ENCODE measurements at regions not wholly inside any gene's neighbourhood (a gene's known extent, or its start where the extent isn't known, plus 50 kb on each side); places are given as distances from the start of the nearest gene placed in this dataset.

- peaks cover 25% of the 10 kb centered on the region for H3K4me1 Mint-ChIP-seq
- TF ChIP-seq, protein P1, sequence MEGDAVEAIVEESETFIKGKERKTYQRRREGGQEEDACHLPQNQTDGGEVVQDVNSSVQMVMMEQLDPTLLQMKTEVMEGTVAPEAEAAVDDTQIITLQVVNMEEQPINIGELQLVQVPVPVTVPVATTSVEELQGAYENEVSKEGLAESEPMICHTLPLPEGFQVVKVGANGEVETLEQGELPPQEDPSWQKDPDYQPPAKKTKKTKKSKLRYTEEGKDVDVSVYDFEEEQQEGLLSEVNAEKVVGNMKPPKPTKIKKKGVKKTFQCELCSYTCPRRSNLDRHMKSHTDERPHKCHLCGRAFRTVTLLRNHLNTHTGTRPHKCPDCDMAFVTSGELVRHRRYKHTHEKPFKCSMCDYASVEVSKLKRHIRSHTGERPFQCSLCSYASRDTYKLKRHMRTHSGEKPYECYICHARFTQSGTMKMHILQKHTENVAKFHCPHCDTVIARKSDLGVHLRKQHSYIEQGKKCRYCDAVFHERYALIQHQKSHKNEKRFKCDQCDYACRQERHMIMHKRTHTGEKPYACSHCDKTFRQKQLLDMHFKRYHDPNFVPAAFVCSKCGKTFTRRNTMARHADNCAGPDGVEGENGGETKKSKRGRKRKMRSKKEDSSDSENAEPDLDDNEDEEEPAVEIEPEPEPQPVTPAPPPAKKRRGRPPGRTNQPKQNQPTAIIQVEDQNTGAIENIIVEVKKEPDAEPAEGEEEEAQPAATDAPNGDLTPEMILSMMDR (conservative IDR thresholded peaks at IDR 0.05) = no peak
- no peaks in the 10 kb centered on the region for H3K9me3 Mint-ChIP-seq
- H3K4me3 Mint-ChIP-seq = no peak overlapping the region
- H3K27me3 Mint-ChIP-seq (ENCODE audit: low read depth) = no peaks in the 10 kb centered on the region
- DNase-seq (ENCODE audit: low read depth, low spot score) = no peak
- no peak overlapping the region for H3K27ac Mint-ChIP-seq (ENCODE audit: unreplicated experiment)
- H3K36me3 Mint-ChIP-seq (ENCODE audit: low read depth) = no peaks in the 10 kb centered on the region
These were observed 103.3 kb upstream of the EPHA4 start for GRCh38 chr2:221675201-221675908.

DNA sequence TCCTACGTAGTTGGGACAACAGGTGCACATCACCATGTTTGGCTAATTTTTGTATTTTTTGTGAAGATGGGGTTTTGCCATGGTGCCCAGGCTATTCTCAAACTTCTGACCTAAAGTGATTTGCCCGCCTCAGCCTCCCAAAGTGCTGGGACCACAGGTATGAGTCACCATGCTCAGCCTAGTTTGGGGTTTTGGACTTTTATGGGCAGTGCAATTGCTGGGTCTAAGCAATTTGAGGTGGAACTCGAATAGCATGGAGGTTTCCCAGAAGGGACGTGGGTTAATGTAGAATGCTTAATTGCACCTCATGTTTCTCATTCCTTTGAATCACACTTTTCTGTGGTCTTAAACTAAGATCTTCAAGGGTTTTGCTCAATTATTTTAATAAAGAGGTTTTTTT is 102.3 kb upstream of the EPHA4 start:
- Mint-ChIP-seq H3K4me1 (peaks cover 18% of the 10 kb centered on the region), H3K4me3 (no peak overlapping the region)

GRCh38 chr2:221673248-221673647 is 101.1 kb upstream of the EPHA4 start:
- Mint-ChIP-seq H3K36me3 (ENCODE audit: low read depth) (no peaks in the 10 kb centered on the region), H3K4me3 (no peak overlapping the region), H3K27ac (ENCODE audit: unreplicated experiment) (no peak overlapping the region), H3K4me1 (peaks cover 15% of the 10 kb centered on the region), H3K9me3 (no peaks in the 10 kb centered on the region), H3K27me3 (ENCODE audit: low read depth) (no peaks in the 10 kb centered on the region)
- DNase-seq (ENCODE audit: low read depth, low spot score) = no peak
- TF ChIP-seq, protein P1 (conservative IDR thresholded peaks at IDR 0.05) = no peak

More for the DNA sequence above, 102.3 kb upstream of the EPHA4 start:
- DNase-seq (ENCODE audit: low read depth, low spot score) = no peak
- Mint-ChIP-seq H3K36me3 (ENCODE audit: low read depth) (no peaks in the 10 kb centered on the region), H3K27ac (ENCODE audit: unreplicated experiment) (no peak overlapping the region), H3K27me3 (ENCODE audit: low read depth) (no peaks in the 10 kb centered on the region), H3K9me3 (no peaks in the 10 kb centered on the region)
- TF ChIP-seq, protein P1 (conservative IDR thresholded peaks at IDR 0.05) = no peak

DNA sequence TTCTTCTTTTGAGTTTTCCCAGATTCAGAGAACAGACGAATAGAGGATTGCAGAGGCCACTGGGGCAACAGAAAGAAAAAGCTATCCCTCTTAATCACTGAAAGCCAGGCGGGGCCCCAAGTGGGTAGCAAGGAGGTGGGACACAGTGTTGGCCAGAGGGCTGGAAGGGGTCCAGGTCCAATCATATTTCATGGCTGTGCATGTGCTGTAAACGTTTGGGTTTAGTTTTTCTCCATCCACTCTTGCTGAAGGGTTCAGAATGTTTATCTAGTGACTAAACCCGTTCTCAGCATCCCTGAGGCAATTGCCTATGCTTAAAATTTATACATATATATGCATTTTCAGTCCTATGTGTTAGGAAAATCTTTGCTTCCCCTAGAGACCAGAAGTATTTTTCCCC is 99.4 kb upstream of the EPHA4 start:
- Mint-ChIP-seq H3K36me3 (ENCODE audit: low read depth) (no peaks in the 10 kb centered on the region), H3K27ac (ENCODE audit: unreplicated experiment) (no peak overlapping the region), H3K4me1 (peaks cover 8% of the 10 kb centered on the region), H3K27me3 (ENCODE audit: low read depth) (no peaks in the 10 kb centered on the region), H3K4me3 (no peak overlapping the region), H3K9me3 (no peaks in the 10 kb centered on the region)
- no peak for DNase-seq (ENCODE audit: low read depth, low spot score)
- TF ChIP-seq, protein P1 (conservative IDR thresholded peaks at IDR 0.05) = no peak

DNA sequence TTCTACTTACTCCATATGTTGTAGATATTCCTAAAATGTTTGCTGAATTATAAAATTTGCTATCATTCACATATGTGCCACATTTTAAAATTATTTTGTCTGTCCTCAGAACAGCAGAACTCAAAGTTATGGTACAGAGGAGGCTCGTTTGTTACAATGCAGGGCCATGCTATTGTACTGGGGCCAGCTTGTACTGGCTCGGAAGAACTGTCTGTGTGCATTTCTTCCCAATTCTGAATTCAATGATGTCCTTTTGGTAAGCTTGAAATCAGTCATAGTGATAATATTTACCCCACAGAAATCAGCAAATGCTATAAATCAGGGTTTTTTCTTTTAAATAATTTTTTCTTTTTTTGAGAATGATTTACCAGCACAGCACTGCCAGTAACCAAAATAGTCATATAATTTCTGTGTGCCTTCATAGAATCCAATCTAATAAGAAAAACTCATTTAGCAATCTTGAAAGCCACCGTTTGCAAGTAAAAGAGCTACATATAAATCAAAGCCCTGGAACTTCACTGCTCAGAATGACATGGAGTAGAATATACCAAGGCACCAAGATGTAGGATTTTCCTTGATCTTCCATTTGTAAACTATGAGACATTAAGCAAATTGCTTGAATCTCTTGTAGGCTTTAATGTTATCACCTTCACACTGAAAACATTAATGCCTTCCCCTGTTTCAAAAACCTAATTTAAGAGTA is 90.7 kb upstream of the EPHA4 start:
- Mint-ChIP-seq H3K36me3 (ENCODE audit: low read depth) (peaks cover 4% of the 10 kb centered on the region), H3K27me3 (ENCODE audit: low read depth) (no peaks in the 10 kb centered on the region), H3K27ac (ENCODE audit: unreplicated experiment) (no peak overlapping the region), H3K4me3 (no peak overlapping the region), H3K9me3 (peaks cover 10% of the 10 kb centered on the region), H3K4me1 (no peaks in the 10 kb centered on the region)
- DNase-seq (ENCODE audit: low read depth, low spot score) = no peak
- TF ChIP-seq, protein P1 (conservative IDR thresholded peaks at IDR 0.05) = no peak
